Vagina (tissue), 2 donors: ENCODE measurements at regions not wholly inside any gene's neighbourhood (a gene's known extent, or its start where the extent isn't known, plus 50 kb on each side); places are given as distances from the start of the nearest gene placed in this dataset.

Experiments used
- DNase-seq, 2 donors: peaks; one replicate each; pipeline ENCODE4 v3.0.0-alpha.2; 2017; ENCODE audit errors: extremely low spot score in 2 of 2
- H3K27ac ChIP-seq: fragments of 200-600 bp; sonication (generic); one replicate; pipeline ENCODE4 v1.5.1; 2019
- H3K27me3 ChIP-seq: fragments of 200-600 bp; sonication (generic); one replicate; pipeline ENCODE4 v1.5.1; 2019
- H3K36me3 ChIP-seq, 2 donors: fragments of 200-600 bp; sonication (generic); one replicate each; pipeline ENCODE4 v1.5.1; 2017 to 2019
- H3K4me1 ChIP-seq: fragments of 200-600 bp; sonication (generic); one replicate; pipeline ENCODE4 v1.5.1; 2019
- H3K4me3 ChIP-seq, 2 donors: fragments of 200-600 bp; sonication (generic); 1 replicate in 1 of 2; 2 replicates in 1 of 2; pipeline ENCODE4 v1.5.1; 2016 to 2019
- H3K9me3 ChIP-seq: fragments of 200-600 bp; sonication (generic); one replicate; pipeline ENCODE4 v1.5.1; 2019
- CTCF ChIP-seq, 3 experiments: fragments of 450-650 bp in 2 of 3; fragments of 200-600 bp in 1 of 3; sonication (generic) in 1 of 3; IDR thresholded peaks; one replicate each; pipeline ENCODE4 v1.5.1; 2017 to 2019; ENCODE audit warnings: antibody characterized with exemption in 3 of 3, mild to moderate bottlenecking in 2 of 3, moderate library complexity in 2 of 3
- POLR2A ChIP-seq, 2 donors: fragments of 450-650 bp; IDR thresholded peaks; one replicate each; pipeline ENCODE4 v1.6.1; 2017; ENCODE audit warnings: antibody characterized with exemption in 2 of 2, mild to moderate bottlenecking in 2 of 2, moderate library complexity in 2 of 2
- POLR2AphosphoS5 ChIP-seq, 2 donors: sonication (generic); formaldehyde crosslinking; IDR thresholded peaks; one replicate each; pipeline ENCODE4 v1.9.0; 2017; ENCODE audit warnings: antibody characterized with exemption in 2 of 2, mild to moderate bottlenecking in 2 of 2, low read depth in 1 of 2; ENCODE audit not compliant: insufficient read depth in 1 of 2
- intact Hi-C: fragments of 100-400 bp; cut with DNase I; formaldehyde crosslinking; loops from one replicate; pipeline ENCODE4 v1.15.1; 2023

GRCh38 chr11:80024119-80024518 is 583.3 kb upstream of the TENM4 start:
- Histone ChIP-seq H3K27ac (no peak overlapping the region), H3K4me3 (no peak overlapping the region), H3K36me3 (no peaks in the 10 kb centered on the region), H3K4me1 (no peaks in the 10 kb centered on the region), H3K9me3 (no peaks in the 10 kb centered on the region), H3K27me3 (no peaks in the 10 kb centered on the region)
- no peak for DNase-seq
- TF ChIP-seq POLR2A (IDR thresholded peaks at IDR 0.05) (no peak), CTCF (IDR thresholded peaks at IDR 0.05) (no peak), POLR2AphosphoS5 (IDR thresholded peaks at IDR 0.05; ENCODE audit: insufficient read depth in 1 of 2, low read depth in 1 of 2) (no peak)
- intact Hi-C loops: no loop called here

- no peak for DNase-seq
- no peaks in the 10 kb centered on the region for H3K4me1 ChIP-seq
- no peaks in the 10 kb centered on the region for H3K9me3 ChIP-seq
- TF ChIP-seq POLR2A (IDR thresholded peaks at IDR 0.05): no peak
- no peak for TF ChIP-seq CTCF (IDR thresholded peaks at IDR 0.05)
- TF ChIP-seq POLR2AphosphoS5 (IDR thresholded peaks at IDR 0.05; ENCODE audit: insufficient read depth in 1 of 2, low read depth in 1 of 2): no peak
- intact Hi-C loops: no loop called here
- no peaks in the 10 kb centered on the region for H3K36me3 ChIP-seq
- no peak overlapping the region for H3K27ac ChIP-seq
- H3K27me3 ChIP-seq: no peaks in the 10 kb centered on the region
- H3K4me3 ChIP-seq: no peak overlapping the region
Observed at GRCh38 chr11:80023386-80023785, 582.6 kb upstream of the TENM4 start.

GRCh38 chr11:80010536-80010935 is 569.7 kb upstream of the TENM4 start:
- H3K4me1 ChIP-seq: no peaks in the 10 kb centered on the region
- DNase-seq: no peak
- no peaks in the 10 kb centered on the region for H3K36me3 ChIP-seq

GRCh38 chr11:80009081-80009480 is 568.3 kb upstream of the TENM4 start:
- no peak overlapping the region for H3K27ac ChIP-seq
- H3K36me3 ChIP-seq: no peaks in the 10 kb centered on the region
- DNase-seq: no peak
- H3K9me3 ChIP-seq: no peaks in the 10 kb centered on the region
- H3K4me3 ChIP-seq: no peak overlapping the region
- intact Hi-C loops: no loop called here
- no peaks in the 10 kb centered on the region for H3K4me1 ChIP-seq
- no peak for TF ChIP-seq POLR2AphosphoS5 (IDR thresholded peaks at IDR 0.05; ENCODE audit: insufficient read depth in 1 of 2, low read depth in 1 of 2)
- no peak for TF ChIP-seq CTCF (IDR thresholded peaks at IDR 0.05)
- no peak for TF ChIP-seq POLR2A (IDR thresholded peaks at IDR 0.05)
- H3K27me3 ChIP-seq: no peaks in the 10 kb centered on the region

More at GRCh38 chr11:80010536-80010935, 569.7 kb upstream of the TENM4 start:
- Histone ChIP-seq H3K4me3 (no peak overlapping the region), H3K9me3 (no peaks in the 10 kb centered on the region), H3K27me3 (no peaks in the 10 kb centered on the region), H3K27ac (no peak overlapping the region)
- intact Hi-C loops: no loop called here
- no peak for TF ChIP-seq POLR2AphosphoS5 (IDR thresholded peaks at IDR 0.05; ENCODE audit: insufficient read depth in 1 of 2, low read depth in 1 of 2)
- TF ChIP-seq POLR2A (IDR thresholded peaks at IDR 0.05): no peak
- TF ChIP-seq CTCF (IDR thresholded peaks at IDR 0.05): no peak

GRCh38 chr11:80007616-80008015 is 566.8 kb upstream of the TENM4 start:
- intact Hi-C loops: no loop called here
- no peak for DNase-seq
- Histone ChIP-seq H3K4me1 (no peaks in the 10 kb centered on the region), H3K27ac (no peak overlapping the region), H3K36me3 (no peaks in the 10 kb centered on the region), H3K27me3 (no peaks in the 10 kb centered on the region), H3K9me3 (no peaks in the 10 kb centered on the region), H3K4me3 (no peak overlapping the region)
- no peak for TF ChIP-seq CTCF (IDR thresholded peaks at IDR 0.05)
- TF ChIP-seq POLR2A (IDR thresholded peaks at IDR 0.05): no peak
- no peak for TF ChIP-seq POLR2AphosphoS5 (IDR thresholded peaks at IDR 0.05; ENCODE audit: insufficient read depth in 1 of 2, low read depth in 1 of 2)
